ENCODE measurements at regions not wholly inside any gene's neighbourhood (a gene's known extent, or its start where the extent isn't known, plus 50 kb on each side); places are given as distances from the start of the nearest gene placed in this dataset.

DNA sequence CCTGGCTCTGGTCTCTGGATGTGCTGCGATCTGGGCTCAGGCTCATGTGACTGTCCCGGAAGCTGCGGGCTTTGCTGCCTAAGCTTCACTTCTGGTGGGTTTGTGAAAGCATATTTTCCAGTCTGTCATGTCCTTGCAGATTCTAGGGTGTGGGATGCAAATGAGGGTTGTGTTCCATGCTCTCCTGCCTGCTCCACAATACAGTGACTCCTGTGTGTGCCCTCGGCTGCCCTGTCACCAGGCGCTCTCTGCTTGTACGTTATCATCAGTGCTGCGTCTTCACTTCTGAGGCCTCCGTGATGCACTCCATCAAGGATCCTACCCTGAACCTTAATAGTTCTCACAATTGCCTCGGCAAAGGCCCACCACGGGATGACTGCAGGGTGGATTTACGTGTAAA, 84.2 kb downstream of the TTLL2 start:
- Histone ChIP-seq H4K20me1 (ENCODE audit: insufficient read depth, low read length) (no peaks in the 10 kb centered on the region), H3K27ac (ENCODE audit: low read depth, low read length) (no peak overlapping the region), H3K4me2 (ENCODE audit: insufficient read depth, low read length) (no peak overlapping the region), H3K79me2 (ENCODE audit: insufficient read depth, low read length) (no peaks in the 10 kb centered on the region), H2AFZ (ENCODE audit: low read length) (no peak overlapping the region), H3K9me3 (ENCODE audit: low read depth, low read length) (no peaks in the 10 kb centered on the region), H3K4me3 (ENCODE audit: insufficient read depth, low read length) (no peak overlapping the region), H3K27me3 (ENCODE audit: insufficient read depth, low read length) (no peaks in the 10 kb centered on the region), H3K36me3 (ENCODE audit: insufficient read depth, low read length) (no peaks in the 10 kb centered on the region), H3K4me1 (ENCODE audit: insufficient read depth, low read length) (no peaks in the 10 kb centered on the region)
- no peak for DNase-seq (ENCODE audit: insufficient read length, low spot score, missing footprints)
- no peak for TF ChIP-seq CTCF (IDR thresholded peaks at IDR 0.05; ENCODE audit: extremely low read depth, low read depth, low read length)

DNA sequence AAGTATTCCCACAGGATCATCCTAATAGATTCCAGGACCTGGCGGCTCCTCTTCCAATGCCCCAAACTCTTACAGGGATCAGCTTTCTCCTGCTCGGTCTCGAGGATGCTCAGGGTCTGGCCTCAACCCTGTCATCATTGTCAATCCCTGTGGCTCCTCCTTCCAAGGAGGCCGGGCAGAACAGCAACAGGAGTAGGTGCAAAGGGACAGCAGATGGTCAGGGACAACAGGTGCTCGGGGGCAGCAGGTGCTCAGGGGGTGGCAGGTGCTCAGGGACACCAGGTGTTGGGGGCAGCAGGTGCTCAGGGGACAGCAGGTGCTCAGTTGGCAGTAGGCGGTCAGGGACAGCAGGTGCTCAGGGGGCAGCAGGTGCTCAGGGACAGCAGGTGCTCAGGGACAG, 84.8 kb downstream of the TTLL2 start:
- no peak for TF ChIP-seq CTCF (IDR thresholded peaks at IDR 0.05; ENCODE audit: extremely low read depth, low read depth, low read length)
- H3K27ac ChIP-seq (ENCODE audit: low read depth, low read length), result no peak overlapping the region
- no peak overlapping the region for H2AFZ ChIP-seq (ENCODE audit: low read length)
- H3K4me2 ChIP-seq (ENCODE audit: insufficient read depth, low read length), result no peak overlapping the region
- DNase-seq (ENCODE audit: insufficient read length, low spot score, missing footprints), result no peak
- no peaks in the 10 kb centered on the region for H3K4me1 ChIP-seq (ENCODE audit: insufficient read depth, low read length)
- H3K4me3 ChIP-seq (ENCODE audit: insufficient read depth, low read length), result no peak overlapping the region
- H3K9me3 ChIP-seq (ENCODE audit: low read depth, low read length), result no peaks in the 10 kb centered on the region
- no peaks in the 10 kb centered on the region for H4K20me1 ChIP-seq (ENCODE audit: insufficient read depth, low read length)
- H3K27me3 ChIP-seq (ENCODE audit: insufficient read depth, low read length), result no peaks in the 10 kb centered on the region
- no peaks in the 10 kb centered on the region for H3K36me3 ChIP-seq (ENCODE audit: insufficient read depth, low read length)
- H3K79me2 ChIP-seq (ENCODE audit: insufficient read depth, low read length), result no peaks in the 10 kb centered on the region

DNA sequence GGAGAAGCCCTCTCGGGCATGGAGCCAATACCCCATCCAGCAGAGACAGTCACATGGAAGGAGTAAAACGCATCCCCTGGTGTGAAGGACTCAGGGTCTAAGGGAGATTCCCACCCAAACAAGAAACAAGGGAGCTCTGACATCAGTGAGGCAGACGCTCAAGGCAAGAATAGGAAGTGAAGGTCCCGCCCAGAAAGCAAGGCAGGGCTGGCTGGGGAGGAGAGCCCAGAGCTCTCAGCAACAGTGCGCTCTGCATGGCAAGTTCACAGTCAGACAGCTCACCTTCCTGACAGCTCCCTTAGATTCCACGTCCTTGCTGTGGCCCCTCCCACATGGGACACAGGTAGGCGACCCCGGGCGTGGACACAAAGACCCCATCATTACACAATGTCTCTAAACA, 85.6 kb downstream of the TTLL2 start:
- H2AFZ ChIP-seq (ENCODE audit: low read length), result no peak overlapping the region
- TF ChIP-seq CTCF (IDR thresholded peaks at IDR 0.05; ENCODE audit: extremely low read depth, low read depth, low read length), result no peak
- no peak overlapping the region for H3K4me2 ChIP-seq (ENCODE audit: insufficient read depth, low read length)
- no peaks in the 10 kb centered on the region for H4K20me1 ChIP-seq (ENCODE audit: insufficient read depth, low read length)
- no peak overlapping the region for H3K4me3 ChIP-seq (ENCODE audit: insufficient read depth, low read length)
- H3K27me3 ChIP-seq (ENCODE audit: insufficient read depth, low read length), result no peaks in the 10 kb centered on the region
- H3K36me3 ChIP-seq (ENCODE audit: insufficient read depth, low read length), result no peaks in the 10 kb centered on the region
- DNase-seq (ENCODE audit: insufficient read length, low spot score, missing footprints), result no peak
- H3K27ac ChIP-seq (ENCODE audit: low read depth, low read length), result no peak overlapping the region
- no peaks in the 10 kb centered on the region for H3K4me1 ChIP-seq (ENCODE audit: insufficient read depth, low read length)
- H3K9me3 ChIP-seq (ENCODE audit: low read depth, low read length), result no peaks in the 10 kb centered on the region
- no peaks in the 10 kb centered on the region for H3K79me2 ChIP-seq (ENCODE audit: insufficient read depth, low read length)

- no peaks in the 10 kb centered on the region for H3K79me2 ChIP-seq (ENCODE audit: insufficient read depth, low read length)
- no peak overlapping the region for H2AFZ ChIP-seq (ENCODE audit: low read length)
- H3K9me3 ChIP-seq (ENCODE audit: low read depth, low read length), result no peaks in the 10 kb centered on the region
- no peak overlapping the region for H3K27ac ChIP-seq (ENCODE audit: low read depth, low read length)
- no peak for TF ChIP-seq CTCF (IDR thresholded peaks at IDR 0.05; ENCODE audit: extremely low read depth, low read depth, low read length)
- DNase-seq (ENCODE audit: insufficient read length, low spot score, missing footprints), result no peak
- no peak overlapping the region for H3K4me3 ChIP-seq (ENCODE audit: insufficient read depth, low read length)
- no peaks in the 10 kb centered on the region for H3K27me3 ChIP-seq (ENCODE audit: insufficient read depth, low read length)
- H3K4me2 ChIP-seq (ENCODE audit: insufficient read depth, low read length), result no peak overlapping the region
- H3K4me1 ChIP-seq (ENCODE audit: insufficient read depth, low read length), result no peaks in the 10 kb centered on the region
- no peaks in the 10 kb centered on the region for H4K20me1 ChIP-seq (ENCODE audit: insufficient read depth, low read length)
- H3K36me3 ChIP-seq (ENCODE audit: insufficient read depth, low read length), result no peaks in the 10 kb centered on the region
These were observed 87.6 kb downstream of the TTLL2 start for GRCh38 chr6:167412506-167412905.

Measured in osteoblast (primary cell).